IMR-90 (cell line): ENCODE measurements at regions not wholly inside any gene's neighbourhood (a gene's known extent, or its start where the extent isn't known, plus 50 kb on each side); places are given as distances from the start of the nearest gene placed in this dataset.
"Not testable (repeated sequence)": the region's sequence is repeated elsewhere in the genome, so short reads cannot be mapped to it uniquely, and the experiment has no call there.

Source experiments
- ATAC-seq: fragments of 200-7000 bp; cut with Tn5 transposase; 2 replicates; pipeline ENCODE4 v1.9.1; 2020; ENCODE audit warnings: low read depth, mild to moderate bottlenecking, moderate library complexity
- BruUV-seq: library from RNA; stranded (reverse); fragments of 400-500 nt; replicated peaks from 2 replicates; lab custom pipeline; 2021; lab: Mats Ljungman, UMichigan
- CTCF ChIA-PET: fragments of 300-600 bp; formaldehyde crosslinking; extraction: SDS; loops from one replicate; lab custom pipeline; 2021; ENCODE audit warnings: antibody characterized with exemption; lab: Yijun Ruan, JAX
- POLR2A ChIA-PET: fragments of 300-600 bp; sonication (Branson Sonifier 250); formaldehyde crosslinking; loops from one replicate; lab custom pipeline; 2022; ENCODE audit warnings: antibody characterized with exemption; ENCODE audit not compliant: unreplicated experiment; lab: Charles Lee
- DNase-seq: peaks from one replicate; pipeline ENCODE4 v3.0.0; 2013
- H2AFZ ChIP-seq: replicated peaks from 2 replicates; pipeline ENCODE3; 2013; ENCODE audit warnings: low read length, mild to moderate bottlenecking; ENCODE audit not compliant: poor library complexity
- H2AK5ac ChIP-seq: 2 replicates; pipeline ENCODE4 v1.6.1; 2013; ENCODE audit warnings: low read depth, low read length, inconsistent platforms
- H2AK9ac ChIP-seq: replicated peaks from 2 replicates; pipeline ENCODE3; 2013; ENCODE audit warnings: mild to moderate bottlenecking, low read depth, low read length, moderate library complexity; ENCODE audit not compliant: poor library complexity
- H2BK120ac ChIP-seq: 2 replicates; pipeline ENCODE4 v1.6.1; 2013; ENCODE audit warnings: low read depth, low read length, inconsistent platforms
- H2BK15ac ChIP-seq: 3 replicates; pipeline ENCODE4 v1.6.1; 2013; ENCODE audit warnings: low read depth, low read length, inconsistent platforms
- H2BK20ac ChIP-seq: 2 replicates; pipeline ENCODE4 v1.6.1; 2013; ENCODE audit warnings: low read depth, mild to moderate bottlenecking, inconsistent platforms, low read length, moderate library complexity
- H2BK5ac ChIP-seq: 2 replicates; pipeline ENCODE4 v1.6.1; 2013; ENCODE audit warnings: mild to moderate bottlenecking, low read depth, low read length, inconsistent platforms; ENCODE audit not compliant: poor library complexity, severe bottlenecking
- H3K14ac ChIP-seq: replicated peaks from 2 replicates; pipeline ENCODE4 v1.6.1; 2013; ENCODE audit warnings: low read depth, low read length, inconsistent platforms
- H3K18ac ChIP-seq: 2 replicates; pipeline ENCODE4 v1.6.1; 2013; ENCODE audit warnings: low read depth, low read length, control low read depth
- H3K23ac ChIP-seq: 2 replicates; pipeline ENCODE4 v1.6.1; 2013; ENCODE audit warnings: low read depth, low read length, inconsistent platforms
- H3K27ac ChIP-seq: 2 replicates; pipeline ENCODE4 v1.5.1; 2013; ENCODE audit warnings: mild to moderate bottlenecking, control low read depth, low read length; ENCODE audit not compliant: insufficient read depth
- H3K27me3 ChIP-seq: 2 replicates; pipeline ENCODE4 v1.6.1; 2013; ENCODE audit warnings: low read length; ENCODE audit not compliant: control insufficient read depth, insufficient read depth
- H3K36me3 ChIP-seq: 2 replicates; pipeline ENCODE4 v1.6.1; 2013; ENCODE audit warnings: low read length, mixed read lengths; ENCODE audit not compliant: control insufficient read depth, insufficient read depth
- H3K4ac ChIP-seq: 2 replicates; pipeline ENCODE4 v1.6.1; 2013; ENCODE audit warnings: low read depth, low read length, inconsistent platforms
- H3K4me1 ChIP-seq: 2 replicates; pipeline ENCODE4 v1.6.1; 2013; ENCODE audit warnings: low read length, mixed read lengths; ENCODE audit not compliant: control insufficient read depth, insufficient read depth
- H3K4me2 ChIP-seq: 2 replicates; pipeline ENCODE4 v1.6.1; 2013; ENCODE audit warnings: low read depth, mild to moderate bottlenecking, control low read depth, low read length, moderate library complexity
- H3K4me3 ChIP-seq: 2 replicates; pipeline ENCODE4 v1.5.1; 2013; ENCODE audit warnings: low read depth, mild to moderate bottlenecking, control low read depth, low read length, moderate library complexity; ENCODE audit not compliant: insufficient read depth
- H3K56ac ChIP-seq: 2 replicates; pipeline ENCODE4 v1.6.1; 2013; ENCODE audit warnings: low read length, inconsistent platforms; ENCODE audit not compliant: insufficient read depth; ENCODE audit errors: extremely low read depth
- H3K79me1 ChIP-seq, 2 experiments: 2 replicates each; pipeline ENCODE4 v1.6.1; 2013; ENCODE audit warnings: low read length in 2 of 2, inconsistent platforms in 1 of 2, low read depth in 1 of 2
- H3K9ac ChIP-seq: 2 replicates; pipeline ENCODE4 v1.6.1; 2013; ENCODE audit warnings: low read depth, low read length, control low read depth
- H3K9me1 ChIP-seq: 2 replicates; pipeline ENCODE4 v1.6.1; 2013; ENCODE audit warnings: low read length, inconsistent platforms; ENCODE audit not compliant: insufficient read depth
- H3K9me3 ChIP-seq: 2 replicates; pipeline ENCODE4 v1.6.1; 2013; ENCODE audit warnings: low read length; ENCODE audit not compliant: control insufficient read depth, insufficient read depth
- H4K20me1 ChIP-seq: 2 replicates; pipeline ENCODE4 v1.6.1; 2013; ENCODE audit warnings: low read length, inconsistent platforms; ENCODE audit not compliant: insufficient read depth
- H4K5ac ChIP-seq: 2 replicates; pipeline ENCODE4 v1.6.1; 2013; ENCODE audit warnings: mild to moderate bottlenecking, low read depth, low read length, control low read depth
- H4K8ac ChIP-seq, 2 experiments: 2 replicates each; pipeline ENCODE4 v1.6.1; 2013; ENCODE audit warnings: low read depth in 2 of 2, low read length in 2 of 2, control low read depth in 1 of 2, inconsistent platforms in 1 of 2
- H4K91ac ChIP-seq: 2 replicates; pipeline ENCODE4 v1.6.1; 2013; ENCODE audit warnings: low read depth, low read length, inconsistent platforms; ENCODE audit not compliant: insufficient read depth
- CEBPB ChIP-seq: IDR thresholded peaks from 2 replicates; pipeline ENCODE4 v1.6.1; 2012; ENCODE audit warnings: low read depth, low read length, improper control_type of control experiment
- CHD1 ChIP-seq: IDR thresholded peaks from 2 replicates; pipeline ENCODE4 v1.6.1; 2012; ENCODE audit warnings: low read depth, low read length, improper control_type of control experiment
- CTCF ChIP-seq: conservative IDR thresholded peaks from 2 replicates; pipeline ENCODE4 v1.5.1; 2012; ENCODE audit warnings: mild to moderate bottlenecking, low read depth, low read length, improper control_type of control experiment
- MAZ ChIP-seq: IDR thresholded peaks from 2 replicates; pipeline ENCODE4 v1.6.1; 2012; ENCODE audit warnings: low read depth, mild to moderate bottlenecking, low read length, improper control_type of control experiment, moderate library complexity, borderline replicate concordance
- WGBS, 2 experiments: methylation state at CpG; one replicate each; pipeline versions ENCODE4 v1.1.5 to v1.1.7; 2013; ENCODE audit warnings: missing lambda C conversion rate in 2 of 2; ENCODE audit not compliant: insufficient read length in 1 of 2; ENCODE audit errors: extremely low coverage in 2 of 2; 5-methylcytosine and 5-hydroxymethylcytosine counted together
- dilution Hi-C: fragments of 300-500 bp; cut with HindIII; formaldehyde crosslinking; loops from one replicate; pipeline ENCODE4 v1.14.3; 2018; ENCODE audit warnings: low sequenced_read_pairs; ENCODE audit not compliant: unreplicated experiment
- in situ Hi-C: fragments of 300-500 bp; cut with MboI; formaldehyde crosslinking; loops from 3 replicates; pipeline ENCODE4 v1.14.3; 2019; ENCODE audit warnings: low sequenced_read_pairs, inconsistent platforms, mixed read lengths
- intact Hi-C: fragments of 100-400 bp; cut with micrococcal nuclease; formaldehyde crosslinking; loops from 2 replicates; pipeline ENCODE4 v1.10.0; 2022

- DNase-seq = no peak
- no peak overlapping the region for H3K9ac ChIP-seq
- in situ Hi-C loops = no loop called here
- intact Hi-C loops = no loop called here
- H4K91ac ChIP-seq = no peak overlapping the region
- no peak overlapping the region for H3K4ac ChIP-seq
- BruUV-seq = no TSS peak
- no peak overlapping the region for H2AFZ ChIP-seq
- H2AK5ac ChIP-seq = no peak overlapping the region
- H3K56ac ChIP-seq = no peak overlapping the region
- ChIA-PET POLR2A (no interaction called here), CTCF (interaction anchor here (0.7 to 1.5 kb wide), 2 partner anchors 25 to 1393 kb away, joined by 3 to 4 read pairs; no protein-coding TSS in a partner anchor)
- H3K9me1 ChIP-seq = no peaks in the 10 kb centered on the region
- no peaks in the 10 kb centered on the region for H3K79me1 ChIP-seq
- ATAC-seq = no peak
- peaks cover 3% of the 10 kb centered on the region for H3K27me3 ChIP-seq
- no peak overlapping the region for H3K4me3 ChIP-seq
- H3K14ac ChIP-seq = no peak overlapping the region
- H3K4me1 ChIP-seq = no peaks in the 10 kb centered on the region
- no peaks in the 10 kb centered on the region; the same call in 1 of the 2 replicates for H3K9me3 ChIP-seq
- no peak overlapping the region for H3K4me2 ChIP-seq
- no peak overlapping the region for H4K5ac ChIP-seq
- no peak overlapping the region for H2BK15ac ChIP-seq
- no peak overlapping the region for H2BK120ac ChIP-seq
- H2BK20ac ChIP-seq = no peak overlapping the region
- no peak overlapping the region for H3K18ac ChIP-seq
- dilution Hi-C loops = no loop called here
- H3K27ac ChIP-seq = no peak overlapping the region
- H3K36me3 ChIP-seq = no peaks in the 10 kb centered on the region
- H4K8ac ChIP-seq = no peak overlapping the region
- H2AK9ac ChIP-seq = no peak overlapping the region
- H3K23ac ChIP-seq = no peak overlapping the region
- TF ChIP-seq CHD1 (no peak), CTCF (no peak), CEBPB (no peak), MAZ (no peak)
- no peaks in the 10 kb centered on the region for H4K20me1 ChIP-seq
- H2BK5ac ChIP-seq = no peak overlapping the region
Observed at GRCh38 chr3:10733297-10733696, 82.7 kb upstream of the SLC6A11 start.

GRCh38 chr3:10736444-10736843 is 79.6 kb upstream of the SLC6A11 start:
- H2BK120ac ChIP-seq, H2BK15ac ChIP-seq, H3K79me1 ChIP-seq, H3K9me3 ChIP-seq, H4K8ac ChIP-seq, H2BK5ac ChIP-seq, BruUV-seq, H2AK9ac ChIP-seq, H3K4ac ChIP-seq, H3K9ac ChIP-seq, DNase-seq, dilution Hi-C loops, POLR2A ChIA-PET, H3K27ac ChIP-seq, H3K4me3 ChIP-seq, ATAC-seq, H3K23ac ChIP-seq, H3K56ac ChIP-seq, CTCF ChIA-PET, H2AK5ac ChIP-seq, H4K91ac ChIP-seq, H2AFZ ChIP-seq, H3K27me3 ChIP-seq, intact Hi-C loops, H3K14ac ChIP-seq, H4K5ac ChIP-seq, H3K4me2 ChIP-seq, H4K20me1 ChIP-seq, H3K4me1 ChIP-seq, H3K9me1 ChIP-seq, H3K36me3 ChIP-seq, H3K18ac ChIP-seq, H2BK20ac ChIP-seq: not testable (repeated sequence)
- in situ Hi-C loops = loop anchor here (5.0 kb wide), 2 partner anchors 314 to 394 kb away; no protein-coding TSS in a partner anchor
- no CpG with 5 or more reads among the region's 3 CpGs for WGBS, 2 experiments
